ENCODE measurements at regions not wholly inside any gene's neighbourhood (a gene's known extent, or its start where the extent isn't known, plus 50 kb on each side); places are given as distances from the start of the nearest gene placed in this dataset.

DNA sequence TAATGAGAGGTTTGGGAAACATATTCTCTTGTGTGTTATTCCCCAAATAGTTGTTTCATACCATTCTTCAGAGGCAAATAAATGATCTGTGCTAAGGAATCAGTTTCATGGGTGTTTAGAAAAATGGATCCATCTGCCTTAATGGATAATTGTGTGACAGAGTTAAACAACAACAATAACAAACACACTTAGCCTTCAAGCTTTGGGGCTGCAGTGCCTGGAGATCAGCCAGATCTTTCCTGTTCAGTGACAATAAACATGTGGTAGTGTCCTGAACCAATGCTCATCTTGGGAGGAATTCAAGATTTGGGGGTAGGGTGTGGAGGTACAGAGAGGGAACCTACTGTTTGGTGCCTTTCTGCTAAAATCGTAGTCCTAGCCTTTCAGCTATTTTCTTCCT lies 93.7 kb upstream of the PRICKLE1 start:
- DNase-seq (ENCODE audit: low spot score): no peak

- DNase-seq (ENCODE audit: low spot score): no peak
Measured at GRCh38 chr12:42679466-42679865, 89.9 kb upstream of the PRICKLE1 start.

- no peak for DNase-seq (ENCODE audit: low spot score)
Measured at GRCh38 chr12:42677461-42677860, 87.9 kb upstream of the PRICKLE1 start.

DNA sequence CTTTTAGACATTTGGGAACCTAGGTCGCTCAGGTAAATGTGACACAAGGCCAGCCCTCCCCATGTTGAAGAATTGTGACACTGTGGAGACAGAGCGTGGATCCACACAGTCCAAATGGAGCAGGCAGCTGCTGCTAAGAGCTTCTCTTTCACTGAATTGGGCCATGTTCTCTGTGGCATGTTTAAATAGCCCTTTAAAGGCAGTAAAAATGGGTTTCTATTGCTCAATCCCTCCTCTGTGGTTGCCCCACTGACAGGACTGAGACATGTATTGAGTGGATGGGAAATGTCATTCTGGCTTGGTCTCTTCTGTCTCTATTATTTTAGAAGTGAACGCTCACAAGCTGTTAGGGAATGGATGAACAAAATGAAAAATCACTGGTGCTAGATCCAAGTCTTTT lies 84.0 kb upstream of the PRICKLE1 start:
- no peak for DNase-seq (ENCODE audit: low spot score)

DNA sequence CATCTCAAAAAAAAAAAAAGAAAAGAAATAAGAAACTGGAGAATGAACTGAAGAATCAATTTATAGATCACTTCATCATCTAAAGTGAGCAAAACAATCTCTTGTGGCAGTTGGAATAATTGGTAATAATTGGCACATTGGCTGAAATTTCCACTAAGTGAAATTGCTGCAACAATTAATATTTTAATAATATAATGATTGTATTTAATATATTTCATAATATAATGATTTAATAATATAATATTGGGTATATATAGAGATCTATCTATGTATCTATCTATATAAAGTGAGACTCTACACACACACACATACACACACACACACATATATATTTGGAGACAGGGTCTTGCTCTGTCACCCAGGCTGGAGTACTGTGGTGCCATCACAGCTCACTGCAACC lies 81.2 kb upstream of the PRICKLE1 start:
- DNase-seq (ENCODE audit: low spot score): no peak

DNA sequence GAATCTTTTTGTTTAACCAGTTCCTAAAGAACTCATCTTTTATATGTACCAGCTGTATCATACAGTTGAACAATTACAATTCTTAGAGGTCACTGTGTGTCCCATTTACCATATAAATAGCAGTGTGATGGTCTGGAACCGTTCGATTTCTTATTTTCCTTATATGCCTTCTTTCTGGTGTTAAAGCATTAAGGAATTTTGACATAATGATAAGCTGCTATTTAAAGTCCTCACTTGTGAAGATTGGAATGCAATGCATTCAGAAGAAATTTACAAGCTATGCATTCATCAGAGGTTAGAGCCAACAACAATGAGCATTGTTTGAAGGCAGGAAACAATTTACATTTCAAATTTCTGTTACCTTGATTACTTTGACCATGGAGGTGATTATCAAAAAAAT lies 80.0 kb upstream of the PRICKLE1 start:
- no peak for DNase-seq (ENCODE audit: low spot score)

GRCh38 chr12:42666671-42667243 lies 77.2 kb upstream of the PRICKLE1 start:
- no peak for DNase-seq (ENCODE audit: low spot score)

DNA sequence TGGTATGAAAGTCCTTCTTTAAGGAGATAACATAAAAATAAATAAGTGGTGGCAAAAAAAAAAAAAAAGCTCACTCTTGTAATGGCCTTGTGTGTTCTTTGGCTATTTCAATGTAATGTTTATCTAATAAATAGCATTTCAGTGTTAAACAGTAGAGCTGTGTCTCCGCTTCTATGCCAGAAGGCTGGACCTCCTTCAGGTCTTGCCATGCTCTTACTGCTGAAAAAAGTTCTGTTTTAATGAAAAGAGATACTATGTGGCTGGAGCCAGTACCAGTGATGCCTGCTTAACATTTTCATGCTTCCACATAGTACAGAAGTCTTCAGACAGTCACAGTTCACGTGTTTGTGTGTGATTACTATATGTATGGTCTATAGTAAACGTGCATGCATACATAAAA lies 74.1 kb upstream of the PRICKLE1 start:
- no peak for DNase-seq (ENCODE audit: low spot score)

DNA sequence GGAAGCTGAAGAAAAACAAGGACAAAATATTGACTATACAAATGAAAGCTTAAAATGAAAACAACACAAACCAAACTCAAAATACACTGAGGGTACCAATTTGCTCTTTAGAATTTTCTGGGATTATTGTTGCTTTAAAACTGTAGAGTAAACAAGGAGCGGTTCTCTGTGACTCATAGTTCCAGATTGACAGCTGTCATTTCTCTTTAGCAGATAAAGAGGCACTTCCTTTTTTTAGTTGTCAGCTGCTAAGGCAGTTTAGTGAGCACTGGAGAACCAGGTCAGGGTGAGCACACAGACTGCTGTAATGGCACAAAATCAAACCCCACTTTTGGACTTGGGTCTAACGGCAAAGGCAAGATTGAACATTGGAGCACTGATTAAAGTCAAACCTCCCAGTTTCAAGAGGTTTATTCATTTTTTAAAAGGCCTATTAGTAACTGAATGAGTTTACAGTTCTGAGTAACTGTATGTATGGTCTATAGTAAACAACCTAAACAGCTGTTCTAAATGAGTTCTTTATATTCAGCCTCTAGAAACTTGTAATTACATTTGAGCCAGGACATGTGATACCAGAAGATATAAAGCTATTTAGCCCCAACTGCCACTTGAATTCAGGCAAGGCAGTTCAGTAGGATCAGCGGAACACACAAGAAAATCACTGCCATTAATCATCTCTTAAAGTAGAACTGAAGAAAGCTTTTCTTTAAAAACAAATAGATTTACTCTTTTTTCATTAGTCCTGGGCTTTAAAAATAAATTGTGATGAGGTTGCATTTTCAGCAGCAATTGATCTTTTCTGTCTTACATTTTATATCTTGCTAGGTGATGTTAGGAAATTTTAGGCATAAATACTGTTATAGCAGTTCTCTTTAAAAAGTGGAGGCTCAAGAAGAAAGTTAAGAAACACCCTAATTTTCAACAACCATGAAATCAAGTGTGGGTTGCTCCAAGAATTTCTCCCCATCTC lies 71.7 kb upstream of the PRICKLE1 start:
- no peak for DNase-seq (ENCODE audit: low spot score)

DNA sequence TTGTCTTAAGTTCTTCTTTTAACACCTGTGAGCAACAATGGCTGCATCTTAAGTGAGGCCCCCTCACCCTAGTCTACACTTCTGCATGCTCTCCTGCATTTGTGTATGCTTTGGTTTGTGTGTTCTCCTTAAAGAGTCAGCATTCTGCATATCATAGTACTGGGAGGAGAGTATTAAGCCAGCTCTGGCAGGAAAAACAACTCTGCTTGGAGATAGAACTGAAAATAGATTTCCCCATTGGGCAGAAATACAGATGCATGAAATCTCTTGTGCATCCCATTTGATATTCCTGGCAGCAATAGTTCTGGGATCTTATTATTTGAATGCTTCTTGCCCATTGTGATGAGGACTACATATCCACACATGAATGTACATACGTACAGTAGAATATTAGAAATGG lies 70.6 kb upstream of the PRICKLE1 start:
- no peak for DNase-seq (ENCODE audit: low spot score)

DNA sequence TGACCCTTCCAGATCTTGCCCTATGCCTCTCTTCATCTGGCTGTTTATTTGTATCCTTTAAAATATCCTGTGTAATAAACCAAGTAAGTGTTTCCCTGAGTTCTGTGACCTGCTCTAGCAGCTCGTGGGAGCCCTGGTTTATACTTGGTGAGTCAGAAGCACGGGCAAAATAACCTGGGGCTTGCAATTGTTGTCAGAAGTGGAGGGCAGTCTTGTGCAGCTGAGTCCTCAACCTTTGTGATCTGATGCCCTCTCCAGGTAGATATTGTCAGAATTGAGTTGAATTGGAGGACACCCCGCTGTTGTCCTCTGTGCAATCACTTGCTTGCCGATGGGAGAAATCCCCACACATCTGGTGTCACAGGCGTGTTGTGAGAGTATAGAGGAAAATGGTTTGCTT lies 62.5 kb upstream of the PRICKLE1 start:
- DNase-seq (ENCODE audit: low spot score): no peak

DNA sequence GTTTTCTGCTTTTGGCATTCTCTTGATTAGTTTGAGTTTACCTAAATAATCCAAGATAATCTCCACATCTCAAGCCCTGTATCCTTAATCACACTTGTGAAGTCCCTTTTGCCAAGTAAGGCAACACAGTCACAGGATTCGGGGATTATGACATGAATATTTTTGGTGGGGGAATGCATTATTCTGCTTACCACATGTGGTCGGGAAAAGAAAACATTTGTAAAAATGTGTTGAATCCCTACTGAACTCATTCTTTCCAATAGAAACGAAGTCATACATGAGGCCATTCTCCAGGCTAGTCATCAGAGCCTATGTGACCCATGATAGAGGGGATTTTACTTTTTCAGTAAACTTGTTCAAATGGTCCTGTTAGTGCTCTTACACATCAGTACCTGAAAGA lies 58.5 kb upstream of the PRICKLE1 start:
- no peak for DNase-seq (ENCODE audit: low spot score)

DNA sequence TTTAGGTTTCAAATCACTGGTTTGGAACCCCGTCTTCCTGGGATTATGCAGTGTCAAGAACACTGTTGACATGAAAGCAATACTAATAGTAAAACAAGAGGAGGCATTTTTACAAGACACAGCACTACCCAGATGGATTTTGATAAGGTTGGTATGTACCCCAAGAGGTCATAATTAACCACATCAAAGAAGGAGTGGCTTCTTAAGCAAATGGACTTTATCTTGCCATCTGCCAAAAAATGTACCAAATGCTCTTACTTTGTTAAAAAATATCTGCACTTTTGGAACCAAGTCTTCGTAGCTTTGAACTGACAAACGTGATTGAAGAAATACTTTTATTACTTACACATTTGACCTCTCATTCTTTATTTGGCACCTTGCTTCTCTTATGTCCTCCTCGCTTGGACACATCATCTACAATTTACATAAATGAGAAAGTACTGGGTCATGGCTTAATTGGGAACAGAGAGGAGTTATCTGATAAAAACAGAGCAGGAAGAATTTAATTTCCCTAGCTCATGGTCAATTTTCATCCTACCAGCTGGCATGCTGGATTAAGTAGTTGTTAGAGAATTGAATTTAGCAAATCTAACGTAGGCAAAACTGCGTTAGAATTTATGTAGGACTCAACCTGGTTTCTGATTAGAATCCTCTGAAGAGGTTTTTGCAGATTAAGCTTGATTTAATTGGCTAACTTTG lies 54.5 kb upstream of the PRICKLE1 start:
- DNase-seq (ENCODE audit: low spot score): no peak

- no peak for DNase-seq (ENCODE audit: low spot score)
Measured at GRCh38 chr12:42641221-42641885, 51.8 kb upstream of the PRICKLE1 start.

- DNase-seq (ENCODE audit: low spot score): no peak
Measured at GRCh38 chr12:42640391-42640790, 50.8 kb upstream of the PRICKLE1 start.

DNA sequence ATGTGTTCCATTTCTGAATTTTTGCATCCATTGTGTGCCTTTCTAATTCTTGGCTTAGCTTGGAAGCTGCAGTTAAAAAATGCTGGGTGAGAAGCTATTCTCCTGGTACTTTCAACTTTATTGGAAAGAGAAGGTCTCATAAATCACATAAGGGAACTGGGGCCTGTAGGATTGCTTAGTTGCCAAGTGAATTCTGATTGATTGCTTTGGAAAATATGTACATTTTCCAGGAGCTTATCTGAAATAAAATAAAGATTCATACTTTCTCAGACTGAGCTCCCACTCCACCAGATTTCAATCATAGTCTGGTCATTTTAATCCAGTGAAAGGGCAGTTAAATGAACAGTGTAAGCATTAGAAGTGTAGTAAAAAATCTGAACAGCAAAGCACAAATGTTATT lies 50.0 kb upstream of the PRICKLE1 start:
- DNase-seq (ENCODE audit: low spot score): no peak

Measured in ureter (tissue), 1 donor.